22Rv1 (cell line): ENCODE measurements at regions not wholly inside any gene's neighbourhood (a gene's known extent, or its start where the extent isn't known, plus 50 kb on each side); places are given as distances from the start of the nearest gene placed in this dataset.
"Not testable (repeated sequence)": the region's sequence is repeated elsewhere in the genome, so short reads cannot be mapped to it uniquely, and the experiment has no call there.

Source experiments
- H3K27ac ChIP-seq: fragments of 450-650 bp; 2 replicates; pipeline ENCODE4 v1.5.1; 2017
- ZFX ChIP-seq: fragments of 450-650 bp; IDR thresholded peaks from 2 replicates; pipeline ENCODE4 v1.6.1; 2017; ENCODE audit warnings: antibody characterized with exemption, borderline replicate concordance
- TF ChIP-seq, protein P1 (sequence below): fragments of 450-650 bp; IDR thresholded peaks from 2 replicates; pipeline ENCODE4 v1.5.1; 2017; ENCODE audit warnings: mild to moderate bottlenecking

DNA sequence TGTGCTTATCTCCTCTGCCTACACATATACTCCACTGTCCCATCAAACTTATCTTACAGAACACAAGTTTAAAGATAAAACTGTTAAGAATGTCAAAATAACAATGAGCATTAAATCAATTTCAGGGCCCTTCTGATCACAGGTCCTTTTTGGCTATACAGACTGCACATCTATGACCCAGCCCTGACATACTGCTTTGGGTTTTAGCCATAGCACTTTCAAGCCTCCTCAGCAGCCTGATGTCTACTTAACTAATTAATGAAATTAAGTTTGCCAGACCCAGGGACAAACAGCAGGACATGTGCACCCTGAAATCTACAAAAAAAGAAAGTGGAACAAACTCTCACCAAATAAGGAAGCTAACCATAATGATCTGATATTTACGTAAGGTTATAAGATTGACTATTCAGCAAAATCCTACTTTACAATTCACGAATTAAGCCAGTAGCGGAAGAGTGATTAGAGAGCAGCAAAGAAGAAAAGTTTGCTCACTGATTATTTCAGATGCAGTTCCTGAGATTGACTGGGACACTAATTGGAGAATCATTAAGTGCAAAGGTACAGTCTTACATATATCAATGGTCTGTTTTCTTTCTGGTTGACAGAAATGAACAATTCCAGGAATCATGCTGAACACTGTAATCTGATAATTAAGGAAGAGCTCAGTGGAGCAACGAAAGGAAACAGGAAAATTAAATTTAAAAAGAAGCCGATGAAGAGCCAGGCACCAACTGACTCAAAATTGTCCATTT, 669.3 kb upstream of the LRRN3 start:
- no peak overlapping the region for H3K27ac ChIP-seq
- TF ChIP-seq, protein P1, sequence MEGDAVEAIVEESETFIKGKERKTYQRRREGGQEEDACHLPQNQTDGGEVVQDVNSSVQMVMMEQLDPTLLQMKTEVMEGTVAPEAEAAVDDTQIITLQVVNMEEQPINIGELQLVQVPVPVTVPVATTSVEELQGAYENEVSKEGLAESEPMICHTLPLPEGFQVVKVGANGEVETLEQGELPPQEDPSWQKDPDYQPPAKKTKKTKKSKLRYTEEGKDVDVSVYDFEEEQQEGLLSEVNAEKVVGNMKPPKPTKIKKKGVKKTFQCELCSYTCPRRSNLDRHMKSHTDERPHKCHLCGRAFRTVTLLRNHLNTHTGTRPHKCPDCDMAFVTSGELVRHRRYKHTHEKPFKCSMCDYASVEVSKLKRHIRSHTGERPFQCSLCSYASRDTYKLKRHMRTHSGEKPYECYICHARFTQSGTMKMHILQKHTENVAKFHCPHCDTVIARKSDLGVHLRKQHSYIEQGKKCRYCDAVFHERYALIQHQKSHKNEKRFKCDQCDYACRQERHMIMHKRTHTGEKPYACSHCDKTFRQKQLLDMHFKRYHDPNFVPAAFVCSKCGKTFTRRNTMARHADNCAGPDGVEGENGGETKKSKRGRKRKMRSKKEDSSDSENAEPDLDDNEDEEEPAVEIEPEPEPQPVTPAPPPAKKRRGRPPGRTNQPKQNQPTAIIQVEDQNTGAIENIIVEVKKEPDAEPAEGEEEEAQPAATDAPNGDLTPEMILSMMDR = no peak
- no peak for TF ChIP-seq ZFX

DNA sequence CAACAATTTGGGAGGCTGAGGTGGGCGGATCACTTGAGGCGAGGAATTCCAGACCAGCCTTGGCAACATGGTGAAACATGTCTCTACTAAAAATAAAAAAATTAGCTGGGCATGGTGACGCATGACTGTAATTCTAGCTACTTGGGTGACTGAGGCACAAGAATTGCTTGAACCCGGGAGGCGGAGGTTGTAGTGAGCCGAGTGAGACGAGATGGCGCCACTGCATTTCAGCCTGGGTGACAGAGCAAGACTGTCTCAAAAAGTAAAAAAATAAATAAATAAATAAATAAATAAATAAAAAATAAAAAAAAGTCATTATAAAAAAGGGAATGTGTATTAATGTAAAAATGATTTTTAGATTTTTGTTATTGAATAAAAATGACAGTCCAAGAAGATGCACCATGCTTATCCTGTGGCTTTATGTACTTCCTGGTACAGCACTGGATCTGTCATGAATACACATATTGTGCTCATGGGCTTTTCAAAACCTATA, 658.8 kb upstream of the LRRN3 start:
- no peak for TF ChIP-seq ZFX
- TF ChIP-seq, protein P1 = no peak
- no peak overlapping the region for H3K27ac ChIP-seq

DNA sequence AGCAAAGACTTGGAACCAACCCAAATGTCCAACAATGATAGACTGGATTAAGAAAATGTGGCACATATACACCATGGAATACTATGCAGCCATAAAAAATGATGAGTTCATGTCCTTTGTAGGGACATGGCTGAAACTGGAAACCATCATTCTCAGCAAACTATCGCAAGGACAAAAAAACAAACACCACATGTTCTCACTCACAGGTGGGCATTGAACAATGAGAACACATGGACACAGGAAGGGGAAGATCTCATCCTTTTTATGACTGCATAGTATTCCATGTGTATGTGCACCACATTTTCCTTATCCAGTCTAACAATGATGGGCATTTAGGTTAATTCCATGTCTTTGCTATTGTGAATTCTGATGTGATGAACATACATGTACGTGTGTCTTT, 652.0 kb upstream of the LRRN3 start:
- not testable (repeated sequence) for H3K27ac ChIP-seq

DNA sequence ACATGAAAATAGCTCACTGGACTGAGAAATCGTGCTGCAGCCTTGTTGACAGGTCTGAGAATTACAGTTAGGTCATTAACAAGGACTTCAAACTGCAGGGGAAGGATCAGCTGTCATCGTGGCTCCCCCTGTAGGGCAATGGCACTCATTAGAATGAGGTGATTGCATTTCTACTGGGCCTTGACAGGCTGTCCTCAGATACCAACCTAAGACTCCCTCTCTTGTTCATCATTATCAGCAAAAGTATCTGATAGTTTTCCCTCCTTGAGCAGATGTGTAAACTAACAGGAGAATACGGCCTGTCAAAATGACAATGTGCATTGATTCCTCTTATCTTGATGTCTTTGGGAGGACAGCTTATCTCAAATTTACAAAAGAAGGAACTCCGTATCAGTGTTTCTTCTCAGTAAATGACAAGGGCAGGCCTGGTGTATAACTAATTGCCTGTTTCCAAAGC, 648.5 kb upstream of the LRRN3 start:
- H3K27ac ChIP-seq = no peak overlapping the region
- TF ChIP-seq, protein P1 = peak; percentile 90
- TF ChIP-seq ZFX = no peak

DNA sequence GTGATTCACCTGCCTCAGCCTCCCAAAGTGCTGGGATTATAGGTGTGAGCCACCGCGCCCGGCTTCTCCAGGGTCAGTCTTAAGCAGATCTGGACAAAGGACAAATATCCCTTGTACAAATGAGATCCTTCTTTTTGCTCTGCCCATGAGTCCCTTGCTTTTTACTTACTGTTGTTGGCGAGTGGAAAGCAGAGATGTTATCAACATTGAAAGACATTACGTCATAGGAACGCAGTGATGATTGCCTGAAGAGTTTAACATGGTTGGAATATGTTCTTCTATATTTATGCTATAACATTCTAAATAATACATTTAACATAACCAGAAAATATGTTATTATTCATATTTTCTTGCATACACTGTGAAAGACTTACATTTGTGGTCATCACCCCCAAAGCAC, 644.3 kb upstream of the LRRN3 start:
- no peak overlapping the region for H3K27ac ChIP-seq
- TF ChIP-seq, protein P1 = no peak
- no peak for TF ChIP-seq ZFX

DNA sequence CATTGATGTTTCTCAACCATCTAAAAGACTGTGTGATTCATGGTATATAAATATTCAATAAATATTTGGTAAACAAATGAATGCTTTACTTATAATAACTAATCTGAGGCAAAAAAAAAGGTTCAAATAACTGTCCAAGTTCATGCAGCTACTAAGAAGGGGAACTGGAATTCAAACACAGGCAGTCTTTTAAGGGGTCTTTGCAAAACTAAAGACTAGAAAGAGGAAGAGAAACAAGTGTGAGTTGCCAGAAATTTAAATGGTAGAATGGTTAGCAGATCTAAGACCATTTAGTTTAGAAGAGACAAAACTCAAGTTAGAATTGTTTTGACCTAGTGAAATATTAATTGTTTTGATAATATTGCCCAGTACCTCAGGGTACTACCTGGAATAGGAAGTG, 642.0 kb upstream of the LRRN3 start:
- H3K27ac ChIP-seq = no peak overlapping the region
- no peak for TF ChIP-seq ZFX
- TF ChIP-seq, protein P1 = no peak

DNA sequence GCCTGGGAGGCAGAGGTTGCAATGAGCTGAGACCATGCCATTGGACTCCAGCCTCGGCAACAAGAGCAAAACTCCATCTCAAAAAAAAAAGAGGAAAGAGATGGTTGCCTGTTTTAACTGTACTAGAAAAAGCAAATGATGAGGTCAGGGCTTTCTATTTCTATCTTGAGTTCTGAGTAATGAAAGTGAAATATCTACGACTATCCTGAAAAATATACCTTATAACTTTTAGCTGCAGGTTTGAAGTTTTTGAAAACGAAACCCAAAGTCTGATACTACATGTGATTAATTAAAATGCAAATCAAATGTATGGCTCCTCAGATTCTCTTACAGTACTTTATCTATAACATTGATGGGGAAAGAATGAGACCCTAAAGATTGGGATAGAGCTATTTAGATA, 636.2 kb upstream of the LRRN3 start:
- H3K27ac ChIP-seq = no peak overlapping the region
- TF ChIP-seq, protein P1 = no peak
- no peak for TF ChIP-seq ZFX

DNA sequence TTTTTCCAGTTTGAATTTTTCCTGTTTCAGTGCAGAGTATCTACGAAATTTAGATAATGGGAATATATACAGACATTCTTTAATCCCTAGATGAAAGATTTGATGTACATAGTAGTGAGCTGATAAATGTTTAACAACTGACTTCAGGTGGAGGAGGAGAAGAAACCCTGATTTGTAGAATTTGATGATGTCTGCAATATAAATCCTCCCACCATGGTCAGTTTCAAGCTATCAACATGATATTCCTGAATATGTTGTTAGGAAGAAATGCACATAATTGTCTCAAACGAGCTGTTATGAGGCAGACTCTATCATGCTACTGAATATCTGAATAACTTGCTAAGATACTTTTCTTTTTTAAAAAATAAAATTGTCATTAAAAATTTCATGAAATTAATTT, 629.3 kb upstream of the LRRN3 start:
- TF ChIP-seq, protein P1 = no peak
- no peak for TF ChIP-seq ZFX
- H3K27ac ChIP-seq = no peak overlapping the region
